ENCODE measurements at regions not wholly inside any gene's neighbourhood (a gene's known extent, or its start where the extent isn't known, plus 50 kb on each side); places are given as distances from the start of the nearest gene placed in this dataset.

DNA sequence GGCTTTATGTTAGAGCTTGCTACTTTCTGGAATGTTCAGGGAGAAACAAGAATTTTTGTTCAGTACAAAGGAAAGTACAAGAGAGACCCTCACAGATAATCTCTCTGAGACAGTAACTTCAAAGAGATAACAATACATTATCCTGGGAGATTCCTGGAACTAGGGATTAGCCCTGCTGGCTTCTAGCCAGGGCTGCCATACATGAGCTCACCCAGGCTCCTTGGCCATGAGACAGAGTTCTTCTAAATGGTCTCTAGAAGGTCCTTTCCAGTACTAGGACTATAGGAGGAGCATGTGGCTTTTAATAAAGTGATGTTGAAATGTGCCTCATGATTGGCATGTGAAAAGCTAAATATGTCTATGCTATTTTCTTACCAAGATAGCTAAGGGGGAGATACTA, 342.5 kb downstream of the EMP1 start:
- TF ChIP-seq POLR2A (IDR thresholded peaks at IDR 0.05) (no peak), CTCF (IDR thresholded peaks at IDR 0.05) (no peak)
